ENCODE measurements at regions not wholly inside any gene's neighbourhood (a gene's known extent, or its start where the extent isn't known, plus 50 kb on each side); places are given as distances from the start of the nearest gene placed in this dataset.

DNA sequence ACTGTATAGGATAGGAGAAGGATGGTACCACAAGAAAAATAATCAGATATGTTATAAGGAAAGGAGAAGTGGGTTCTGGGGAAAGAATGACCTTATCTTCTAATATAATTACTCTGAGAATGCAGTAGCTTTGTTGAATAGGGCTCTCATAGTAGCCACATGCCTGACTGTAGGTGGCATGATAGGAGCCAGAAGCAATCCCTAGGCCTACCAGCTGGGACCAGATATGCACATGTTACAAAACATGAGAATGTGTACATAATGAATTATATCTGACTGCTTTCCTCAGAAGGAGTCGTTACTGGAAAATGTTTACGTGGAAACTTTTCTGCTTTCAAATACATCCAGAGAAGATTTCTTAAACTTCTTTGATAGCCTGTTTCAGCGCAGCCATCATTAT lies 53.2 kb upstream of the FAM3C start:
- H3K4me1 ChIP-seq (ENCODE audit: control insufficient read depth in 5 of 5, insufficient read depth in 5 of 5, low read length in 5 of 5): peaks cover 0 to 15% (median 11%) of the 10 kb centered on the region in 5 donors
- no peaks in the 10 kb centered on the region for H3K9me3 ChIP-seq (ENCODE audit: control insufficient read depth in 5 of 5, low read length in 5 of 5)
- no peak overlapping the region for H3K27ac ChIP-seq (ENCODE audit: low read depth, low read length)
- H3K9ac ChIP-seq (ENCODE audit: low read length in 5 of 5): no peak overlapping the region
- no peak overlapping the region for H3K4me3 ChIP-seq (ENCODE audit: low read depth in 1 of 5, low read length in 5 of 5)
- no peaks in the 10 kb centered on the region for H3K36me3 ChIP-seq (ENCODE audit: control insufficient read depth in 5 of 5, insufficient read depth in 5 of 5, low read length in 5 of 5)
- H3K27me3 ChIP-seq (ENCODE audit: control insufficient read depth in 5 of 5, insufficient read depth in 4 of 5, low read length in 5 of 5): no peaks in the 10 kb centered on the region

DNA sequence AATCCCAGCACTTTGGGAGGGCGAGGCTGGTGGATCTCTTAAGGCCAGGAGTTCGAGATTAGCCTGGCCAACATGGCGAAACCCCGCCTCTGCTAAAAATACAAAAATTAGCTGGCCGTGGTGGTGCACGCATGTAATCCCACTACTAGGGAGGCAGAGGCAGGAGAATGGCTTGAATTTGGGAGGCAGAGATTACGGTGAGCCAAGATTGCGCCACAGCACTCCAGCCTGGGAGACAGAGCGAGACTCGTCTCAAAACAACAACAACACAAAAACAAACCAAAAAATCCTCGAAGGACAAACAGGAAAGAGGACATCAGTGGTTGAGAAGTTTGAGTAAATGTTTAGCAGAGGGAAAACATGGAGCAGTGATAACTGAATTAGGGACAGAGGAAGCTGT lies 52.3 kb upstream of the FAM3C start:
- H3K27ac ChIP-seq (ENCODE audit: low read depth, low read length): peak overlapping the region; percentile 61
- H3K27me3 ChIP-seq (ENCODE audit: control insufficient read depth in 5 of 5, insufficient read depth in 4 of 5, low read length in 5 of 5): no peaks in the 10 kb centered on the region

DNA sequence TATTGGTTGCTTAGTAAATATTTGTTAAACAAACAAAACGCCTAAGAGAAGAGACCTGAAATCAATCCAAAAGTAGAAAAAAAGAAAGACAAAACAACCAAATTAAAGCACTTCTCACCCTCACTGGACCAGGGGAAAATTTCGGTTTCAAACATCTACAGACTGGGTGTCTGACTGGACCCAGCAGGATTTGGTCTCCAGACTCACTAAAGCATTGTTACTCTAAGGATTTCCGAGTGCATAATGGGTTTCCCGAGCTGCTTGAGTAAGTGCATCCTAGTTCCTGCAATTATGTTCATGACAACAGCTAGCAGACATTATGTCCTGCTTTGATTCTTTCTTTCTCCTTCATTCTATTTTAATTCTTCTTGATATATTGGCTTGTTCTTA lies 51.8 kb upstream of the FAM3C start:
- Histone ChIP-seq H3K4me3 (ENCODE audit: low read depth in 1 of 5, low read length in 5 of 5) (no peak overlapping the region), H3K36me3 (ENCODE audit: control insufficient read depth in 5 of 5, insufficient read depth in 5 of 5, low read length in 5 of 5) (no peaks in the 10 kb centered on the region), H3K4me1 (ENCODE audit: control insufficient read depth in 5 of 5, insufficient read depth in 5 of 5, low read length in 5 of 5) (peaks cover 0 to 15% (median 11%) of the 10 kb centered on the region in 5 donors), H3K27me3 (ENCODE audit: control insufficient read depth in 5 of 5, insufficient read depth in 4 of 5, low read length in 5 of 5) (no peaks in the 10 kb centered on the region), H3K27ac (ENCODE audit: low read depth, low read length) (peak overlapping the region; percentile 61), H3K9me3 (ENCODE audit: control insufficient read depth in 5 of 5, low read length in 5 of 5) (no peaks in the 10 kb centered on the region), H3K9ac (ENCODE audit: low read length in 5 of 5) (no peak overlapping the region)

More for the DNA sequence above, 52.3 kb upstream of the FAM3C start:
- Histone ChIP-seq H3K4me3 (ENCODE audit: low read depth in 1 of 5, low read length in 5 of 5) (no peak overlapping the region), H3K36me3 (ENCODE audit: control insufficient read depth in 5 of 5, insufficient read depth in 5 of 5, low read length in 5 of 5) (no peaks in the 10 kb centered on the region), H3K9ac (ENCODE audit: low read length in 5 of 5) (no peak overlapping the region), H3K4me1 (ENCODE audit: control insufficient read depth in 5 of 5, insufficient read depth in 5 of 5, low read length in 5 of 5) (peaks cover 0 to 15% (median 11%) of the 10 kb centered on the region in 5 donors), H3K9me3 (ENCODE audit: control insufficient read depth in 5 of 5, low read length in 5 of 5) (no peaks in the 10 kb centered on the region)

DNA sequence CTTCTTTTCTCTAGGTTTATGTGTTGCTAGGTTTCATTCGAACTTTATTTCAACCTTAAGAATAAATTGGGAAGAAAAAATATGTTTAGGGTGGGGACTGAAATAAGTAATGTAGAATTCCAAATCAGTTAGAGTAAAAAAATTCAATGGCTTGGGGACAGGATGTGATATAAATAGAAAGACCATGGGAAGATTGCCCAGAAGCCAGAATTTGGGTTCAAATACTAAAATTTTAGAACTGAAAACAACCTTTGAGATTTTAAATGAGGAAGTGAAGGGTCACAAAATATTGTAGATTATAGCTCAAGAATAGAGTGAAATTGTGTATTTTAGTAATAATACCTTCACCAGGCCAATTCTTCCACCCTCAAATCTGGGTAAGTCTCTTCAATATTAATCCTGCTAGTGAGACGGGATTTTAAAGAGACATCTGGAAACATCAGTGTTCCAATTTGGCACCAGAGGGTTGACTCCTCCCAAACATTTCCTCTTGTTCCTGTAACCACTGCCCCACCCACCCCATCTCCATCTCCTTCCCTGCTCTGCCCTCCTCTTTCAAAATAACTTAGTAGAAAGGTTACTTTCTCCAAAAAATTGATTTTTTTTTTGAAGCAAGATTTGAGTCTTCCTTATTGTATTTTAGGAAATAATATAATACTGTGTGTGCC lies 51.3 kb upstream of the FAM3C start:
- peak overlapping the region; percentile 61 for H3K27ac ChIP-seq (ENCODE audit: low read depth, low read length)
- no peaks in the 10 kb centered on the region for H3K27me3 ChIP-seq (ENCODE audit: control insufficient read depth in 5 of 5, insufficient read depth in 4 of 5, low read length in 5 of 5)
- H3K36me3 ChIP-seq (ENCODE audit: control insufficient read depth in 5 of 5, insufficient read depth in 5 of 5, low read length in 5 of 5): no peaks in the 10 kb centered on the region
- no peaks in the 10 kb centered on the region for H3K9me3 ChIP-seq (ENCODE audit: control insufficient read depth in 5 of 5, low read length in 5 of 5)
- peaks cover 0 to 15% (median 11%) of the 10 kb centered on the region in 5 donors for H3K4me1 ChIP-seq (ENCODE audit: control insufficient read depth in 5 of 5, insufficient read depth in 5 of 5, low read length in 5 of 5)
- no peak overlapping the region for H3K4me3 ChIP-seq (ENCODE audit: low read depth in 1 of 5, low read length in 5 of 5)
- H3K9ac ChIP-seq (ENCODE audit: low read length in 5 of 5): no peak overlapping the region

DNA sequence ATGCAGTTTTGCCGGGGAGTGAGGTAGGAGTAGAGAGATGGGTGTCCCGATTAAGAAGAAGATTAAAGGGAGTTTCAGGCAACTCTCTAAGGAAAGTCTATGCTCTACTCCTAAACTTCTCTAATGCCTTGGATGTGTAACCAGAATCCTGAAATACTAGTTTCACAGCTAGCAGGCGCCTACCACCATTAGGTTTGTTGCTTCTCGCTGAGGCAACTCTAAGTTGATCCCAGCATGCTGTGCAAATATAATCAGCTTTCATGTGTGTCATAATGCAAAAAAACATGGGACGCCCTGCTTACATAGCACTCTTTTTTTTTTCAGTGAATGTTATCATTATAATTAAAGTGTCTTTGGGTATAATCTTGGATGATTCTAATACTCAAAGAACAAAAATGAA lies 50.4 kb upstream of the FAM3C start:
- H3K27me3 ChIP-seq (ENCODE audit: control insufficient read depth in 5 of 5, insufficient read depth in 4 of 5, low read length in 5 of 5): no peaks in the 10 kb centered on the region
- H3K9ac ChIP-seq (ENCODE audit: low read length in 5 of 5): no peak overlapping the region
- H3K4me3 ChIP-seq (ENCODE audit: low read depth in 1 of 5, low read length in 5 of 5): no peak overlapping the region
- peaks cover 0 to 15% (median 11%) of the 10 kb centered on the region in 5 donors for H3K4me1 ChIP-seq (ENCODE audit: control insufficient read depth in 5 of 5, insufficient read depth in 5 of 5, low read length in 5 of 5)
- no peaks in the 10 kb centered on the region for H3K36me3 ChIP-seq (ENCODE audit: control insufficient read depth in 5 of 5, insufficient read depth in 5 of 5, low read length in 5 of 5)
- peak overlapping the region; percentile 63 for H3K27ac ChIP-seq (ENCODE audit: low read depth, low read length)
- H3K9me3 ChIP-seq (ENCODE audit: control insufficient read depth in 5 of 5, low read length in 5 of 5): no peaks in the 10 kb centered on the region
